ENCODE measurements at regions not wholly inside any gene's neighbourhood (a gene's known extent, or its start where the extent isn't known, plus 50 kb on each side); places are given as distances from the start of the nearest gene placed in this dataset.

DNA sequence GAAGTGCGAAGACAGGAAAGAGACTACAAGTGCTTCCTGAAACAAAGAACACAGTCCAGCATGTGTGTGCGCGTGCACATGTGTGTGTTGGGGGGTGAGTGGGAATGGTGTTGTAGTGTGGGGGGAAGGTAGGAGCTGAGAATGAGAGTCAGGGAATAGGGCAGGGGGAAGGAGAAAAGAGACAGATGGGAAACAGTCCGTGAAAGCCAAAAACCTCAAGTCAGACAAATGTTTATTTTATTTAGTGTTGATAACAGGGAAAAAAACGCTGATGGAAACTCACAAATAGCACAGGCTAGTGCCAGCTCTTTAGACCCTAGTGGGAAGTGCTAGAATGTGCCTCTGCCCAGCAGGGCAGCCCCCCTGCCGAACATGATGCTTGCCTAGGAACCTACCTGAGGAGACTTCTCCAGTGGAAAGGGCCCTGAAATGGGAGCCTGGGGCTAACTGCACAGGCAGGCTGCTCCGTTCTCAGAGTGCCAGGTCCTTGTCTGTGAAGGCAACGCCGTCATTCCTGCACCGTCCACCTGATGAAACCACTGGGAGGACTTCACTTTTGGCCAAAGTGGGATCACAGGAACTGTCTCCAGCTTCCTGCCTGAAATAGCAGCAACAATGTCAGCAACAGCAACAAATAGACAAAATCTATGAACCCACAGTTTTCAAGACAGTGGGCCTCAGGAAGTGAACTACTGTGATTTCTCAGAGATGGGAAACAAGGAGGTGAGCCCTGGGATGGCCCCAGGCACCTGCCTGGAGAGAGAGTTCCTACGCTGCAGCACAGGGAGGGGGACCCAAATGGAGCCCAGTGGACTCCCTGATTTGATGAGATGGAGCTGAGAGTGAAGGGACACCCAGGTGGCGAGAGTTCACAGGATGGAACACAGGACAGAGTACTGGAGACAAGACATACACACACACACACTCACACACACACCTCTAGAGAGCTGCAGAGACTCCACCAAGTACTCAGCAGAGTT, 379.7 kb downstream of the RPS24 start:
- Histone ChIP-seq H3K4me1 (ENCODE audit: control insufficient read depth in 1 of 2, insufficient read depth in 2 of 2, low read length in 2 of 2) (peaks cover 6 to 11% of the 10 kb centered on the region in 2 experiments), H4K20me1 (ENCODE audit: insufficient read depth) (no peaks in the 10 kb centered on the region), H3K4me2 (ENCODE audit: low read length) (no peak overlapping the region), H2AFZ (ENCODE audit: low read depth, low read length, poor library complexity, severe bottlenecking) (no peak overlapping the region), H3K36me3 (ENCODE audit: control insufficient read depth in 1 of 2, insufficient read depth in 2 of 2, low read length in 2 of 2) (no peaks in the 10 kb centered on the region), H3K27me3 (ENCODE audit: insufficient read depth, low read length) (no peaks in the 10 kb centered on the region), H3K9ac (ENCODE audit: low read length) (no peak overlapping the region), H3K4me3 (replicated peaks in 1 of 2; ENCODE audit: low read depth in 1 of 2, low read length in 2 of 2) (no peak overlapping the region), H3K27ac (ENCODE audit: low read depth, low read length) (no peak overlapping the region), H3K79me2 (ENCODE audit: insufficient read depth, low read length) (no peaks in the 10 kb centered on the region), H3K9me3 (ENCODE audit: control insufficient read depth in 1 of 2, insufficient read depth in 1 of 2, low read depth in 1 of 2, low read length in 2 of 2) (no peaks in the 10 kb centered on the region), H3K9me2 (ENCODE audit: insufficient read depth) (no peaks in the 10 kb centered on the region)
- ATAC-seq (no peak), DNase-seq (ENCODE audit: low read depth, low spot score) (no peak)
- TF ChIP-seq POLR2AphosphoS5 (IDR thresholded peaks at IDR 0.05; ENCODE audit: low read depth, low read length), result no peak
- no peak for TF ChIP-seq FOSL1 (IDR thresholded peaks at IDR 0.05; ENCODE audit: low read depth)
- no peak for TF ChIP-seq SP1 (IDR thresholded peaks at IDR 0.05; ENCODE audit: low read depth)
- TF ChIP-seq CTCF (IDR thresholded peaks at IDR 0.05 in 2 of 3, conservative IDR thresholded peaks at IDR 0.05 in 1 of 3; ENCODE audit: borderline replicate concordance in 1 of 3, insufficient read depth in 1 of 3, low read depth in 2 of 3, low read length in 2 of 3), result no peak
- no peak for TF ChIP-seq POLR2A (IDR thresholded peaks at IDR 0.05; ENCODE audit: borderline replicate concordance, extremely low read depth, insufficient read depth, insufficient read length)
- no peak for TF ChIP-seq ZNF274 (IDR thresholded peaks at IDR 0.05; ENCODE audit: low read depth, low read length)
- no peak for TF ChIP-seq EZH2 (IDR thresholded peaks at IDR 0.05)
- TF ChIP-seq ZBTB33 (IDR thresholded peaks at IDR 0.05; ENCODE audit: extremely low read depth, insufficient replicate concordance, low read length), result no peak
- no peak for TF ChIP-seq CBX3 (IDR thresholded peaks at IDR 0.05; ENCODE audit: low read depth)
- TF ChIP-seq ZFX (IDR thresholded peaks at IDR 0.05), result no peak
- no peak for TF ChIP-seq JUND (IDR thresholded peaks at IDR 0.05)
- no peak for TF ChIP-seq CEBPB (IDR thresholded peaks at IDR 0.05; ENCODE audit: low read depth)
- no peak for TF ChIP-seq MAX (IDR thresholded peaks at IDR 0.05)
- no peak for TF ChIP-seq TCF7L2 (IDR thresholded peaks at IDR 0.05; ENCODE audit: borderline replicate concordance, extremely low read depth, insufficient read depth, insufficient read length)
- TF ChIP-seq ELF1 (IDR thresholded peaks at IDR 0.05; ENCODE audit: borderline replicate concordance, low read depth), result no peak
- no peak for TF ChIP-seq EGR1 (IDR thresholded peaks at IDR 0.05; ENCODE audit: low read depth)
- ChIA-PET RAD21 (ENCODE audit: low non-redundant PET in 1 of 2, low total read pairs in 2 of 2, uncharacterized antibody in 2 of 2, unreplicated experiment in 2 of 2) (no interaction called here), CTCF (no interaction called here), POLR2A (no interaction called here)
- BruUV-seq (replicated peaks), result no TSS peak
- intact Hi-C loops (cut with micrococcal nuclease), result no loop called here

Measured in HCT116 (cell line).